ENCODE measurements at regions not wholly inside any gene's neighbourhood (a gene's known extent, or its start where the extent isn't known, plus 50 kb on each side); places are given as distances from the start of the nearest gene placed in this dataset.

DNA sequence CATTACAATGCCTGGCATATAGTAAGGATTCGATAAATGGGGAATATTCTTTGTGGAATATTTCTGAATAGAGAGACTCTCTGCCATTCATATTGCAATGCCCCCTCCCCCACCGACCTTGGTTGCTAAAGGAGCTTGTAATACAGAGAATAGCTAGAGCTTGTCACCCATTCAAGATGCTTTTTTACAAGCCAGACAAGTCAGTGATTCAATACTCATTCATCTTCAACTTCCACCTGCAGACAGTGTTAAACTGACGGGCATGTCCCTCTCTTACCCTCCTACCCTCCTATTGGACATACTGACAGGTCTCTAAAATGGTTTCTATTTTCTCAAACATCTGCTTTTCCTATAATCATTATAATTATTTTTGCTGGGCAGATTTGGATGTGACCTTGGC, 257.4 kb downstream of the KCNJ2 start:
- Histone ChIP-seq H3K14ac (ENCODE audit: insufficient read length) (no peak overlapping the region), H4K91ac (replicated peaks; ENCODE audit: insufficient read length, low read length) (no peak overlapping the region), H2BK5ac (ENCODE audit: low read depth, low read length) (no peak overlapping the region), H3K23me2 (ENCODE audit: low read depth, low read length) (no peaks in the 10 kb centered on the region), H3K27ac (ENCODE audit: low read depth, low read length) (no peak overlapping the region), H3K4me3 (ENCODE audit: extremely low read depth in 1 of 4, insufficient read depth in 2 of 4, low read depth in 3 of 4, low read length in 4 of 4) (no peak overlapping the region), H4K5ac (ENCODE audit: insufficient read length, low read depth, low read length) (no peak overlapping the region), H2BK120ac (replicated peaks; ENCODE audit: low read depth, low read length) (no peak overlapping the region), H3K79me2 (ENCODE audit: control insufficient read depth in 1 of 2, insufficient read depth in 2 of 2, low read length in 2 of 2) (no peaks in the 10 kb centered on the region), H3K18ac (ENCODE audit: extremely low read depth, low read length) (no peak overlapping the region), H4K8ac (ENCODE audit: extremely low read depth, insufficient read depth, low read length) (no peak overlapping the region), H3K4me1 (replicated peaks in 1 of 4; ENCODE audit: control insufficient read depth in 3 of 4, insufficient read depth in 4 of 4, low read length in 3 of 4) (no peaks in the 10 kb centered on the region; a peak in 1 of 7 replicates), H3K9ac (replicated peaks in 1 of 4; ENCODE audit: extremely low read depth in 1 of 4, low read depth in 3 of 4, low read length in 3 of 4) (no peak overlapping the region), H3K4me2 (ENCODE audit: insufficient read depth in 1 of 2, low read depth in 2 of 2, low read length in 2 of 2) (no peak overlapping the region), H2BK12ac (ENCODE audit: low read depth, low read length) (no peak overlapping the region), H2AFZ (ENCODE audit: low read length) (no peak overlapping the region), H3K4ac (replicated peaks; ENCODE audit: insufficient read length, low read depth, low read length) (no peak overlapping the region), H2BK15ac (ENCODE audit: low read length) (no peak overlapping the region), H3K23ac (ENCODE audit: insufficient read length) (no peak overlapping the region), H3K9me3 (ENCODE audit: insufficient read depth in 2 of 2, low read depth in 1 of 2, low read length in 1 of 2) (no peaks in the 10 kb centered on the region), H4K20me1 (replicated peaks in 1 of 2; ENCODE audit: control insufficient read depth in 1 of 2, insufficient read depth in 2 of 2, low read length in 2 of 2) (no peaks in the 10 kb centered on the region), H3K79me1 (ENCODE audit: low read depth, low read length) (no peaks in the 10 kb centered on the region), H3K36me3 (ENCODE audit: control insufficient read depth in 2 of 4, insufficient read depth in 4 of 4, low read length in 3 of 4) (no peaks in the 10 kb centered on the region), H2AK5ac (ENCODE audit: low read depth, low read length) (no peak overlapping the region), H3K56ac (replicated peaks; ENCODE audit: insufficient read length, low read depth, low read length) (no peak overlapping the region), H2BK20ac (ENCODE audit: low read length) (no peak overlapping the region), H3K27me3 (replicated peaks in 1 of 4; ENCODE audit: control insufficient read depth in 3 of 4, extremely low read depth in 1 of 4, insufficient read depth in 3 of 4, low read length in 3 of 4) (no peaks in the 10 kb centered on the region)
- 77% methylated on average over 3 of the region's 3 CpGs; no CpG with 5 or more reads in 1 of the 2 experiments for WGBS, 2 experiments (ENCODE audit: extremely low coverage in 1 of 2, insufficient coverage in 1 of 2, insufficient read length in 1 of 2, insufficient replicate concordance in 2 of 2, low coverage in 1 of 2, low lambda C conversion rate in 2 of 2, missing lambda C conversion rate in 1 of 2)
- no peak for FAIRE-seq
- CTCF ChIA-PET (ENCODE audit: partially characterized antibody): no interaction called here
- POLR2A ChIA-PET (ENCODE audit: partially characterized antibody): no interaction called here
- no peak for TF ChIP-seq TAF1 (IDR thresholded peaks at IDR 0.05; ENCODE audit: low read depth, low read length)
- TF ChIP-seq, protein P1, sequence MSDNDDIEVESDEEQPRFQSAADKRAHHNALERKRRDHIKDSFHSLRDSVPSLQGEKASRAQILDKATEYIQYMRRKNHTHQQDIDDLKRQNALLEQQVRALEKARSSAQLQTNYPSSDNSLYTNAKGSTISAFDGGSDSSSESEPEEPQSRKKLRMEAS (IDR thresholded peaks at IDR 0.05): no peak
- DNase-seq (ENCODE audit: low read depth in 1 of 2, low spot score in 2 of 2): no peak
